SH-SY5Y (cell line): ENCODE measurements at regions not wholly inside any gene's neighbourhood (a gene's known extent, or its start where the extent isn't known, plus 50 kb on each side); places are given as distances from the start of the nearest gene placed in this dataset.

Source experiments
- GATA2 ChIP-seq: IDR thresholded peaks from 2 replicates; pipeline ENCODE4 v1.6.1; 2011; ENCODE audit warnings: mild to moderate bottlenecking, low read depth, low read length
- GATA3 ChIP-seq: IDR thresholded peaks from 2 replicates; pipeline ENCODE4 v1.6.1; 2011; ENCODE audit warnings: low read depth, mild to moderate bottlenecking, low read length, moderate library complexity

GRCh38 chr21:28239340-28239739, 753.3 kb downstream of the LTN1 start:
- TF ChIP-seq GATA2 = no peak
- TF ChIP-seq GATA3 = no peak
